GM19372 (cell line): ENCODE measurements at regions not wholly inside any gene's neighbourhood (a gene's known extent, or its start where the extent isn't known, plus 50 kb on each side); places are given as distances from the start of the nearest gene placed in this dataset.
A peak's percentile ranks its signal among the peaks of the same experiment; 100 is the strongest.
"Not testable (repeated sequence)": the region's sequence is repeated elsewhere in the genome, so short reads cannot be mapped to it uniquely, and the experiment has no call there.

Experiments used
- ATAC-seq: cut with Tn5 transposase; IDR thresholded peaks from one replicate; pipeline ENCODE4 v1.9.1; 2021; ENCODE audit warnings: mild to moderate bottlenecking, low read depth, moderate library complexity; ENCODE audit not compliant: unreplicated experiment

DNA sequence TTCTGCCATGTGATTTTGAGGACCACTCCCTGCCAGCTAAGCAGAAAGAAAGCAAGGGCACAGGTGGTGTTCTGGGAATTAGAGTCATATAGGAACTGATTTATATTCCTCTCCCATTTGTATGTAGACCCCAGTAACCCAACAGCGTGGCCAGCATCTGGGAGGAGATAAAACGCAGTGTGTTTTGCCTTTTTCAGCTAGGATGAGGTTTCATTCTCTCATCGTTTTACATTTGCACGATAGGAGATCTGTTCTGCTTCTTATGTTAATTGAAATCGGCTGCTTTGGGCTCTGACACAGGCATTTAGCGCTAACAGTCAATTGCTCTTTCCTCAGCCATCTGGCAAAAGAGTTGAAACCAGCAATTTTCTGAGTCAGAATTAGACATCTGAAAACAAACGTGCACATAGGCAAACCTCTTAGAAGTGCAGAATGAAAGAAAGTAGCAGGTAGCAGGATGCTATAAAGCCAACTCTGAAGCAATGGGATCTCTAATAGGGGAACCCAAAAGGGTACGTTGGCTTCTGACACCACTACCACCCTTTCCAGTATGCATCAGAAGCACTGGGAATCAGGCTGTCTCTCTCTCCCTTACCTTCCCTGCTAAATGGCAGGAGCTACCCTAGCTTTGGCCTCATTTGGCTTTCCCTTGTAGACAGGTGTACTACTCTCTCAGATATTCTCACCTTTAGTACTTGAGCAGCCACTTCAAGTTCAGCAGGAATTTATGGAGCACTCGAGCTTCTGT, 219.1 kb downstream of the PHLDA1 start:
- ATAC-seq = no peak

GRCh38 chr12:75809746-75810145, 221.8 kb downstream of the PHLDA1 start:
- ATAC-seq = no peak

DNA sequence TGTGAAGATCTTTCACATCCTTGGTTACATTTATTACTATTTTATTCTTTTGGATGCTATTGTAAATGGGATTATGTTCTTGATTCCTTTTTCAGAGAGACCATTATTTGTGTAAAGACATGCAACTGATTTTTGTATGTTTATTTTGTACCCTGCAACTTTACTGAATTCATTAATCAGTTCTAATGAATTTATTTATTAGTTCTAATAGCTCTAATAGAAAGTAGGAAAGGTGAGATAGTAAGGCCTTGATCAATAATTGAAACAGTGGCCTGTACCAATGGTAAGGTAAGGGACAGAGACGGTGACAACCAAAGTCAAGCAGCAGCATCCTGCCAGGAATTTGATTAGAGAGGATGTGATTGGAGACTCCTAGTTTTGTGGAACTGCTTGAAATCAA, 224.1 kb downstream of the PHLDA1 start:
- no peak for ATAC-seq

DNA sequence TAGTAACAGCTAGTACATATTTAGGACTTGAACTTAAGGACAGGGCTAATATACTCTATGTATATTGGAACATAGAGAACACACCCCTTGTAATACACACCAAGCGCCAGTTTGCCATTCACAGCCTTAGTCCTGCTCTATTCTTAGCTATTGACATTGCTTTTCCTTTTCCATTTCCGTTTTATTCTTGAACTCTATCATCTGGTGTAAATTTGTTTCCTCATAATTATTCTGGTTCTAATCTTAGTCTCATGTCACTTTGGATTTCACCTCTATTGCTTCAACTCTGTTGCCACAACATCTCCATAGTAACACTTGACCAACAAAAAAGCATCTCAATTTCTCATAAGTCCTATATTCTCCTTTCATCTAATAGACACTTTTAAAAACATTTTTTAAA, 225.7 kb downstream of the PHLDA1 start:
- no peak for ATAC-seq

GRCh38 chr12:75805320-75805719, 226.3 kb downstream of the PHLDA1 start:
- ATAC-seq = no peak

- no peak for ATAC-seq
Observed at GRCh38 chr12:75798136-75798926, 233.2 kb downstream of the PHLDA1 start.

DNA sequence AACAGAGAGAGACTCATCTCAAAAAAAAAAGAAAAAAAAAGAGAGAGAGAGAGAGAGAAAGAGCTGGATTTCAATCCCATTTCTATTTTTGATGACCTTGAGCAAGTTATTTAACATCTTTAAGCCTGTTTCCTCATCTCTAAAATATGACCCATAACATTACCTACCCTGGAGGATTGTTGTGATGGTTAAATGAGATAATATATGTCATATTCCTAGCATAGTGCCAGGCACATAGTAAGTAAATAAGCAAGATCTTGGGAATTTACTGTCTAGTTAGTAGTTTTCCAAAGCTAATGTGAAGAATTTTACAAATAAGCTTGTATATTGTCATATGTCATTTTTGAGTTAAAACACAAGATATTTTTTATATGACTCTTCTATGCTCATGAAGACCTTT, 236.5 kb downstream of the PHLDA1 start:
- no peak for ATAC-seq

DNA sequence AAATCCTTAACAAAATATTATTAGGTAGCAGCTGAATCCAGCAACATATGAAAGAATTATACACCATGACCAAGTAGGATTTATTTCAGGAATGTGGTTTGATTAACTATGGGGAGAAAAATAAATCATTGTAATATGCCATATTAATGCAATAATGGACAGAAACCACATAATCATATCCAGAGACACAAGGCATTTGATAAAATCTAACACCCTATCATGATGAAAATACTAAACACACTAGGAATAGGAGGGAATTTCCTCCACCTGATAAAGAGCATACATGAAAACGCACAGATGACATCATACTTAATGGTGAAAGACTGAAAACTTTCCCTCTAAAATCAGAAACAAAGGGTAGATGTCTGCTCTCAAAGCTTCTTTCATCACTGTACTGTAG, 238.9 kb downstream of the PHLDA1 start:
- no peak for ATAC-seq

DNA sequence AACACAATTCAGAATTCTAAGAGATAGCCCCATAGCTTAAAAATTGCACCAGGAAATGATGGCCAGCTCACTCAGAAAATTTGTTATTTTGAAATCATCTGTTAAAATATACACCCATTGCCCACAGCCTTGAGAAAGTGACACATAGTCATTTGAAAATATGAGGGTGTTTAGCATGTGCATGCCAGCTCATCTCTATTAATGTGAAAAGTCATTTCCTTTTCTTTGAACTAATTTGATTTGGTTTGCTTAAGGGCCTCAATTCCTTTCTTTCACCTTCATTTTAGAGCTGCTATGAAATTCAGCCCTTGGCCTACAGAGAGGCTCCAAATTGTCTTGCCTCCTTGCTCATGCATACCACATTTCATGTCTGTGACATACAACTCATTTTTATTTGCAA, 241.4 kb downstream of the PHLDA1 start:
- no peak for ATAC-seq

DNA sequence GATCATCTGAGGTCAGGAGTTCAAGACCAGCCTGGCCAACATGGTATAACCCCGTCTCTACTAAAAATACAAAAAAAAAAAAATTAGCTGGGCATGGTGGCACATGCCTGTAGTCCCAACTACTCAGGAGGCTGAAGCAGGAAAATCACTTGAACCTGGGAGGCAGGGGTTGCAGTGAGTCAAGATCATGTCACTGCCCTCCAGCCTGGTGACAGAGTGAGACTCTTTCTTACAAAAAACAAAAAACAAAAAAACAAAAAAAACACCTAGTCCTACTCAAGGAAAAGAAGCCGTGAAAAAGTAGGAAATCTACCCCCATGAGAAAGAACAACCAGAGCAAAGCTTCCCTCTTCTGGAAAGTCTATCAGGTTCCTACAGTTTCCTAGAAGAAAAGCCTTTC, 244.4 kb downstream of the PHLDA1 start:
- ATAC-seq = not testable (repeated sequence)

- no peak for ATAC-seq
Observed at GRCh38 chr12:75786070-75786469, 245.5 kb downstream of the PHLDA1 start.

GRCh38 chr12:75784591-75784990, 247.0 kb downstream of the PHLDA1 start:
- ATAC-seq = no peak

DNA sequence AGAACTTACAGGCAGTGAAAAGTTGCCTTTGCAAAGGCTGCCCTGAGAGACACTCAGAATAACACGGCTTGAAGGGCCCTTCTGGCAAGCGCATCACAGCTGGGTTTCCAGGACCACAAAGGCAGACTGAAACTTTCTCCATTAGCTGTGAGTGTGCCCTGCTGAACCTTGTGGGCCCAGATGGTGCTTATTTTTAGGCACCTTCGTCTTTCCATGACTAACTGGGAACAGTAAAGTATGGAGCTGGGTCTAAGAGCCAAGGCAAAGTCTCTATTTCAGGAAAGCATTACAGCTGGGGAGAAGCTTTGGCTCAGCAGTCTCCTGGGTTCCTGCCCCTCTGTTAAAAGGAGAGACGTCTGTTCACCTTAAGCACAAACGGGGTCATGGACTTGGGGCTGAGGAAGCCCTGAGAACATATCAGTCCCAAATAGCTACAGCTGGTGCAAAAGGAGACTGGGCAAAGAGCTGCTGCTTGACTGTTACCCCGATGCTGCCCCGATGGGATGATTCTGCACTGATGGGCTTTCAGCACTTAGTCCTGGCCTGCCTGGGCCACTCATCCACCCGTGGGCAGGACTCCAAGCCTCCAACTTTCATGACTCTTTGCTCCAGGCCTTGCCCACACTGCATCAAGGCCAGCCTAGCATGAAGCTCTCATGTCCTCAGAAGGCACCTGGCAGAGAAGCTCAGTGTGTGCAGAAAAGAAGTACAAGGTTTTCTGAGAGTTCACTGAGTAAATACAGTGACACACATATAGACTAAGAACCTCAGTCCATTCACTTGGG, 248.3 kb downstream of the PHLDA1 start:
- ATAC-seq = no peak

DNA sequence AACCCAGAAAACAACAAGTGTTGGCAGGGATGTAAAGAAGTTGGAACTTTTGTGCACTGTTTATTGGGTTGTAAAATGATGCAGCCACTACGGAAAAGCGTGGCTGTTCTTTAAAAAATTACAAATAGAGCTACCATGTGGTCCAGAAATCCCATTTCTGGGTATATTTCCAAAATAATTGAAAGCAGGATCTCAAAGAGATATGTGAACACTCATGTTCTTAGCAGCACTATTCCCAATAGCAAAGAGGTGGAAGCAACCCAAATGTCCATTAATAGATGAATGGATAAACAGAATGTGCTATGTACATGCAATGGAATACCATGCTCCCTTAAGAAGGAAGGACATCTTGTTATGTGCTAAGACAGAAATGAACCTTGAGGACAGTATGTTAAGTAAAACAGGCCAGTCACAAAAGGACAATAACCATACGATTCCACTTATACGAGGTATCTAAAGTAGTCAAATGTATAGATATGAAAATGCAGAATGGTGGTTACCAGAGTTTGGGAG, 249.5 kb downstream of the PHLDA1 start:
- no peak for ATAC-seq

GRCh38 chr12:75781532-75782046, 250.0 kb downstream of the PHLDA1 start:
- no peak for ATAC-seq

GRCh38 chr12:75779891-75780496, 251.6 kb downstream of the PHLDA1 start:
- ATAC-seq = no peak

DNA sequence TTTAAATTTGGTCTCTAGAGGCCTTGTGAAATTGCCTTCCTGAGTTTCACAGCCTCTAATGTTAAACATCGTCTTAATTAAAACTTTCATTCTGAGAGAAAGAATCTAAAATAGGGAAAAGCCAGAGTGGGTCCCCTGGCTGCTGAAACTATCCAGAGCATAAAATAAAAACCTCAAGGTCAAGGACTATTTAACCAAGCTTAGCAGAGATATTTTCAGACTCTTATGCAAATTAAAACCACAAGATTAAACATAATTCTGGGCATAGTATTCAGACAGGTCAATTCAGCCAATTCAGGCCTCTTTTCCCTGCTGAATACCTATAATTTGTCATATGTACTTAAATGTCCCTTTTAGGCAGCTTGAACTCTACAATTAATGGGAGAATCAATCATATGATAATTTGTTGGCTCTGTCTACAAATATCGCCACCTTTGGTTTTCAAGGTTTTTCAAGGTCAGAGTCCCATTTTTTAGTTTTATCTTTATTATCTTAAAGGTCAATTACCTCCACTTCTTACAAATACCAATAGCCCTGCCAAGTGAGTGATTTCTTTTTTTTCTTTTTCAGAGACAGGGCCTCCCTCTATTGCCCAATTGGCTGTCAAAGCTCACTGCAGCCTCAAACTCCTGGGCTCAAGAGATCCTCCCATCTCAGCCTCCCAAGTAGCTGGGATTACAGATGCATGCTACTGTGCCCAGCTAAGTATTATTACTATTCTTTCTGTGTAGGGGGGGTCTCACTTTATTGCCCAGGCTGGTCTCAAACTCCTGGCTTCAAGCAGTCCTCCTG, 257.1 kb downstream of the PHLDA1 start:
- peak; percentile 59 for ATAC-seq

- ATAC-seq = no peak
Observed at GRCh38 chr12:75773377-75773776, 258.2 kb downstream of the PHLDA1 start.

DNA sequence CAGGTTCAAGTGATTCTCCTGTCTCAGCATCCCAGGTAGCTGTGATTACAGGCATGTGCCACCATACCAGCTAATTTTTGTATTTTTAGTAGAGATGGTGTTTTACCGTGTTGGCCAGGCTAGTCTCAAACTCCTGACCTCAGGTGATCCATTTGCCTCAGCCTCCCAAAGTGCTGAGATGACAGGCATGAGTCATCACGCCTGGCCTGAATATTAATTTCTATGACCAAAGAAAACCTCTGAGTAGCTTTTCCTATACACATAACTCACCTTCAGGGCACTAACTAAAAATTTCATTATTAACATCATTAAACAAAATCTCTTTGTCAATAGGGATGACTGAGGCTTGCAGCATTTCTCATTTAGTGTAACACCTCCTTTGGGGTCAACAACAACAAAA, 259.6 kb upstream of the KRR1 start:
- ATAC-seq = no peak

GRCh38 chr12:75767957-75768356, 256.5 kb upstream of the KRR1 start:
- no peak for ATAC-seq
